CD4-positive, alpha-beta T cell treated with Interleukin-4 for 4 hours (primary cell): ENCODE measurements at regions not wholly inside any gene's neighbourhood (a gene's known extent, or its start where the extent isn't known, plus 50 kb on each side); places are given as distances from the start of the nearest gene placed in this dataset.

Experiments used
- DNase-seq: peaks from one replicate; pipeline ENCODE4 v3.0.0-alpha.2; 2020

DNA sequence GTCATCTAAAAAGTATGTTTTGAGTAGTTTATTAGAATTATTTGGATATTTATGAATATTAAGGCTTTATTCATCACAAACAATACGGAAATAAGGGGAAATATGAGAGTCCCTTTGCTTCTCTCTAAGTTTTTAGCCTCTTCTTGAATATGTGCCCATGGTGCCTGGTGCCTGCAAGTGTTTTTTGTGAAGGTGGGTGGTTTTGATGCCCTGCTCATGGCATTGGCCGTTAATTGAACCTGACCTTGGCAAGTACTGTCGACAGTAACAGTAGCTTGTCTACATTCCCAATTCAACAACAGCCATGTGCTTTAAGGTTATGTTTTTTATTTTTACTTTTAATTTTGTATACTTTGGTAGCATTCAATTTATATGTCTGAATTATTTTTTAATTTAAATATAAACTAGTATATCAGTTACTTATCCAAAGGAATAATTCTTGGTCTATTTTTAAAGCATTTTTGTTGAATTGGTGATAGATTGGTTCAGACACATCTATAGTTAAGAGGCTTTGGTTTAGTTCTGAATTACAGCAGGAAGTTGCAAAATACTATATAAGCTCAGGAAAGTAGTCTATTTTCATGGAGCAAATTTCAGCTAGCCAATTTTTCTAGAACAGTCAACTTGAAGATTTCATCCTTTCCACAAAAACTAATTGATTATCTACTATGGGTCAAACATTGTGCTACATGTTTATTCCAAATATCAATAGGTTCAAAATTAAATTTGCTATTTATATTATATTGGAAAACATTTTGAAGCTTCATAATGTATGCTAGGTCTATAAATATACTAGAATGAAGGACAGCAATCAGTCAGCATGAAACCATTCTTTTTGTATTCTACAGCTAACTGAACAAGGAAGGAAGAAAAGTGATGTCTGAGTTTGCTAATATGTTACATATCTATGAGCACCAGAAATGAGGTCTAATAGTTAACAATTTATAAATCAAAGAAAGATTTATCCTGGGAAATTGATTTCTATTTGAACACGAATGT lies 184.4 kb downstream of the MRPL39 start:
- no peak for DNase-seq

DNA sequence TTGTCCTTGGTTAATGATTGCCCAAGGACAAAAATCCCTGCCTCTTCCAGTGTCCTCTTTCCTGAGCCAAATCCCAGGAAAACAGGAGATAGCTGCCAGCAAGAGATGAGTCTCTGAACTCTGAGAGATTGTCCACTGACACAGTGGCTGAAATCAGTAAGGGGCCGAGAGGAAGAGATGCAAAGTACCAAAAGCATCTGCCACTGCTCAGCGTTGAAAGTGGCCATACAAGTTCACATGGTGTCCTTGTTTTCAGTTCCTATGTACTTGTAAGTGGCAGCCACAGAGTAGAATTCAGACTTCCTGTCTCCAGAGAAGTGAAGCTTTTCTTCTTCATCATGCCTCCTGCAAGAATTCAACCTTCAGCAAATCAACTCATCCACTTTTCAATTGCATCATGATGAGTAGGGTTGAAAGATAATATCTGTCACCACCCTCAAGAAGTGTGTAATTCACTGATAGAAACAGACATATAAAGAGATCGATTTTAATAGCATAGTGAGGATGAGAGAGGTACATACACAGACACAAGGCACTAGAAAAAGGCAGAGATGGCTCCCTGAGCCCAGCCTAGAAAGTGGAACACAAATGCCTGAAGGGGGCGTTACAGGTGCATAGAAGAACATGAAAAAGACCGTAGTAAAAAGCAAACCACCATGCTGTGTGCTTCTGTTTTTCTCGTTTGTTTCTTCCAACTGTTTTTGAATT lies 185.8 kb downstream of the MRPL39 start:
- DNase-seq: peak; percentile 82

DNA sequence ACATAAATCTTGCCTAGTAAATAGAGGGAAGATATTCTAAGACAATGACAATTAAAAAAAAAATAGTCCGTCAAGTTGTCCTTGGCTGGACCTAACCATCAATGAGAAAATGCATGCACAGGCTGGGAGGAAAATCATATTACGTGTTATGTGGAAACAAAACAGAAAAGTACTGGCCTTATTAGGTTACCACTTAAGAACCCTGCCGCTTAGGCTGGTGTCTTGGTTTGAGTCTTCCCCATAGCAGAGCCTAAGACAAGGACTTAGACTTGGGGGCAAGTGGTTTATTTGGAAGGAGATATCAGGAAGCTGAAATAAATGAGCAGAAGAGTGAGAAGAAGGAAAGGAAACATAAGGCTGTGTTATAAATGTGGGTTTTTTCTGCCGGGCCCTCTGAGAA lies 186.4 kb downstream of the MRPL39 start:
- DNase-seq: no peak

DNA sequence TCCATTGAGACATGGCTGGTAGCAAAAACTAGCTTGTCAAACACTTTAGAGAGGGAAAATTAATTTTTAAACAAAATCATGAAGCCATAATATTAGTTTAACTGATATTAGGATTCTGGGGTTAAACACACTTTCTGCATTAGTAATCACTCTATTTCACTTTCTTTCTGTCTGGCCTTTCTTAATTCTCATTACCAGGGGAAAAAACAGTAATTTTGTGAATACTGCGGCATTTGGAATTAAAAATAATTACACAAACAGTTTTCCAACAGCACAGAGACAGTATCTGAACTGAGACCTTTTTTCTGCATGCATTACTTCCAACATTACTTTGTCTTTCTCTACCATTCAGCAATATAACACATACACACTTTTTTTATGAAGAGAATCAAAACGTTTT lies 190.6 kb downstream of the MRPL39 start:
- DNase-seq: no peak

DNA sequence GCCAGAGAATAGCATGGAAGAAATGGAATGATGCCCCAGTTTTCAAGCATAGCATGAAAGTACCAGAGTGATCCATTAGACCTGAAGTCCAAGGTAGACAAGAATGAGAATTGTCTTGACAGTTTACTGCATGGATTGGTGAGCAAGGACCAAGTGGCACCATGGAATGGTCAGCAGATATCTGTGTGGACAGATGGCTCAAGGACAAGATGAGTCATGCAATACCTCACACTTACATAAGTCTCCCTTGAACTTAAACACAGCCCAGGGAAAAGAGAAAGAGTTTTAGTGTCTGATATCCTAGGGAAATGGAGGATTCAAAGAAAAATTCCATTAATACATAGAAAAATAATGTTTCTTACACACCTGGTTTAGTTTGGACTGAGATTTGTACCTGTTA lies 195.2 kb downstream of the MRPL39 start:
- DNase-seq: no peak

DNA sequence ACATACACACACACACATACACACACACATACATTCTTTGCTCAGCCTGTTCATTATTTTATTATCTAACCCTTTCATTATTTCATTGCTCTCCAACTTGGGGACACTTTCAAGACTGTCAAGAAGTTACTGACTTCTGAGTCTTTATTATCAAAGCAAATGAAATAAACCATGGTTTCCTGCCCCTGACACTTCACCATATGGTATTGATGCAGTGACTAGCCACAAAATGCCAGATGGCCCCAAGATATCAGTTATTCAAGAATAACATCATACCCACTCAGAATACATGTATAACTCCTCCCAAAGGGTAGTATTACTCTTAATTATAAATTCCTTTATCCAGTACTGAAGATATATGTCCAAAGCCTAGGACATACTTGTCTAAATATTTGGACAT lies 197.3 kb downstream of the MRPL39 start:
- no peak for DNase-seq

DNA sequence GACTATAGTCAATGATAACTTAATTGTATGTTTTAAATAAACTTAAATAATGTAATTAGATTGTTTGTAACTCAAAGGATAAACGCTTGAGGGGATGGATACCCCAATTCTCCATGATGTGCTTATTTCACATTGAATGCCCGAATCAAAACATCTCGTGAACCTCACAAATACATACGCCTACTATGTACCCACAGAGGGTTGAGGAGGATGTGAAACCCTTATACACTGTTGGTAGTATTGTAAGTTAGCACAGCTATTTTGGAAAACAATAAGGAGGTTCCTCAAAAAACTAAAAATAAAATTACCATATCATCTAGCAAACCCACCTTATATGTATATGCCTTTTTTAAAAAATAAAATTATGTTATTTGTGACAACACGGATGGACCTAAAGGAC lies 198.6 kb downstream of the MRPL39 start:
- no peak for DNase-seq

DNA sequence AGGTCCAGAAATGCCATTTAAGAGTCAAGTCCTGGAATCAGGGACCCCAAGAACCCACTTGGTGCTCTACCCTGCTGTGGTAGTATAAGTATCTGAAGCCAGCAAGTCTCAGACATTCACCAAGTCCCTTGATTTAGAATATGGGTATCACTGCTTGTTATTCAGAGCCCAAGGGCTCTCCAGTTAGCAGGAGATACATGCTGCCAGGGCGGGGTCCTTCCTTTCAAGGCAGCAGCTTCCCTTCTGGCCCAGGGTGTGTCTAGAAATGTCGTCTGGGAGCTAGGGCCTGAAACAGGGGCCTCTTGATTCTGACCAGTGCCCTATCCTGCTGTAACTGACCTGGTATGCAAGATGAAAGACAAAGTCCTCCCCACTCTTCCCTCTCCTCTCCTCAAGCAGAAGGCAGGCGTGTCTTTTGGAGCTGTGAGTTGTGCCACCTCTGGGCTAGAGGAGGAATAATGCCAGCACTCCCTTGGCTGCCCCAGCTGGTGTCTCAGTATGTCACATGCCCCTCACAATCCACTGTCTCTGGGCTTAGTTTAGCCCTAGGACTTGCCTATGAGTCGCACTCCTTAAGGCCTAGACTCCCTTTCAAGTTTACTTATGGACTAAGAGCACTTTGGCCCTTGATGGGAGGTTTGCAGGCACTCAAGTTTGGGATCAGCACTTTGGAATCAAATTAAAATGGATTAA lies 200.2 kb downstream of the MRPL39 start:
- no peak for DNase-seq

DNA sequence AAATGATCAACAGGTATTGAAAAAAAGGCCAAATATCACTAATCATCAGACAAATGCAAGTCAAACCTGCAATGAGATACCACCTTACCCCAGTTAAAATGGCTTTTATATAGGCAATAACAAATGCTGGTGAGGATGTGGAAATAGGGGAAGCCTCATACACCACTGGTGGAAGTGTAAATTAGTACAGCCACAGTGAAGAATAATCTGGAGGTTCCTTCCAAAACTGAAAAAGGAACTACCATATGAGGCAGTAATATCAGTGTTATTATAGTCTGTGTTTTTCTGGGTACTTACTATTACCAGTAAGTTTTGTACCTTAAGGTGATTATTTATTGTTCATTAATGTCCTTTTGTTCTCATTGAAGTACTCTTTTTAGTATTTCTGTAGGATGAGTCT lies 201.3 kb downstream of the MRPL39 start:
- DNase-seq: no peak

DNA sequence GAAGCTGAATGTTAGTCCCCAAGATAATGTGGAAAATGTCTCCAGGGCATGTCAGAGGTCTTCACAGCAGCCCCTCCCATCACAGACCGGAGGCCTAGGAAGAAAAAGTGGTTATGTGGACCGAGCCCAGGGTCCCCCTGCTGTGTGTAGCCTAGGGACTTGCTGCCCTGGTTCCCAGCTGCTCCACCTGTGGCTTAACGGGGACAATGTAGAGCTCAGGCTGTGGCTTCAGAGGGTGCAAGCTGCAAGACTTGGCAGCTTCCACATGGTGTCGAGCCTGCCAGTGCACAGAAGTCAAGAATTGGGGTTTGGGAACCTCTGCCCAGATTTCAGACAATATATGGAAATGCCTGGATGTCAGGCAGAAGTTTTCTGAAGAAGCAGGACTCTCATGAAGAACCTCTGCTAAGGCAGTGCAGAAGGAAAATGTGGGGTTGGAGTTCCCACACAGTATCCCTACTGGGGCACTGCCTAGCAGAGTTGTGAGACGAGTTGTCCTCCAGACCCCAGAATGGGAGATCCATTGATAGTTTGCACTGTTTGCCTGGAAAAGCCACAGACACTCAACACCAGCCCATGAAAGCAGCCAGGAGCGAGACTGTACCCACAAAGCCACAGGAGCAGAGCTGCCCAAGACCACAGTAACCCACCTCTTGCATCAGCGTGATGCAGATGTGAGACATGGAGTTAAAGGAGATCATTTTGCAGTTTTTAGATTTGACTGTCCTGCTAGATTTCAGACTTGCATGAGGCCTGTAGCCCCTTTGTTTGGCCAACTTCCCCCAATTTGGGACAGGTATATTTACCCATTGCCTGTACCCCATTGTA lies 204.9 kb downstream of the MRPL39 start:
- DNase-seq: no peak

DNA sequence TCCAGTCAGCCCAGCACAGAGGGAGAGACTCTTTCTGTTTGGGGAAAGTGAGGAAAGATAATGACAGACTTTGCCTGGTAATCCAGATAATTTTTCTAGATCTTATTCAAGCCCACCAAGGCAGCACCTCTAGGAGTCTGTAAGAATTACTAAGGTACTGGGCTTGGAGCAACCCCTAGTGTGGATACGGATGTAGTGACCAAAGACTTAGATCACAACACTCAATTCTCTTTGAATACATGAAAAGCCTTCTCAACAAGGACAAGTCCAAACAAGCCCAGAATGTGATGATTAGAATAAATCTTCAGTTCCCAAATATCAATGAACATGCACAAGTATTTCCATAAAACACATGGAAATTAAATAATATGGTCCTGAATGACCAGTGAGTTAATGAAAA lies 206.9 kb downstream of the MRPL39 start:
- no peak for DNase-seq

DNA sequence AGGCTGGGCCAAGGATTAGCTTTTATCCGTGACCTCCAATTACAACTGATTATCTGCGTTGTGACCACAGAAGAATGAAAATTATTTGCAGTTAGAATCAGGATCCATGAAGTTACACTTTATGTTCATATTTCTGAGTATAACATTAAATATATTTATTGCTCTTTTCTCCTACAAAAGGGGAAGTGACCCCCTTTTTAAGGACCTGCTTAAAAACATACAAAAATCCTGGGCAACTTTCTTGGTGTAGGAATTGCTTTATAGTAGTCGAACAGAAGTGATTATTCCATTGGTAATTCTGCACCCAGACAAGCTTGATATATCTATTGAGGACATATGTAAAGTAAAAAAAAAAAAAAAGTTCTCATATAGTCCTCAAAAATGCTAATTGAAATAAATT lies 208.7 kb downstream of the MRPL39 start:
- no peak for DNase-seq

DNA sequence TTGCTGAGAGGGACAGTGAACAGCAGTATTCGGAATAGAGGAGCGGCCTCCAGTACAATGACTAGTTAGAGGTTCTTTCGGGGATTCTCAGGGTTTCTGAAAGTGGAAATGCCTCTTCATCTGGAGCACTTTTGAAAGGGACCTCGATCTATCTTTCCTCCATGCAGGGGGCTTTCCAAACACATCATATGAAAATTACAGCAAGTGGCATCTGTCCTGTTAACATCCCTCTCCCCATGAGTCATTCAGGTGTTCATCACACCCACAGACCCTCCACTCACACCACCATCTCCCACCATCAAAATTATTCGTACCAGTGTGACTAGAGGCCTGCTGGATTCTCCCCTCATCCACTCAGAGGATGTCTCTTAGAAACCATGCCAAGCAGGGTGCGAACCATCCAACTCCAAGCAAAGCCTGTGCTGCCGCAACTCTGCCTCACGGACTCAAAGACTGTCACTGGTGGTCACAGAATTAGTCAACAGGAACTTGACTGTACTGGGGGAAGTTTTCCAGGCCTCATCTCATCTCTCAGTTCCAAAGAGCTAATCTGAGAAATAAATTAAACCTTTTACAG lies 211.1 kb downstream of the MRPL39 start:
- DNase-seq: peak; percentile 52

DNA sequence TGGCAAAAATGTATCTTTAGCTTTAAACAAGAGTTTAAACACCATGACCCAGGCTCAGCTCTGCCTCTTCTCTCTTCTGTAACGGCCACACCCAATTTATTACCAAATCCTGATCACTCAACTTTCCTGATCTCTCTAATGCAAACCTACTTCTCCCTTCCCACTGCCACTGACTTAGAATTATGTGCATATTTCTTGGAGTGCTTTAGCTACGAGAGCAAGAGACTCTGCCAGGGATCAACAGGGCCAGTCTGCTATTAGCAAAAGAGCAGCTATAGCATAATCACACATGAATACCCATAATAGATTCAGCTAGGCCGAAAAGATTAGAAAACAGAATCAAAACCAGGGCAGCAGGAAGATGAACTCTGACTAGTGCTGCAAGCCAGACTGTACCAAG lies 215.5 kb downstream of the MRPL39 start:
- DNase-seq: no peak

DNA sequence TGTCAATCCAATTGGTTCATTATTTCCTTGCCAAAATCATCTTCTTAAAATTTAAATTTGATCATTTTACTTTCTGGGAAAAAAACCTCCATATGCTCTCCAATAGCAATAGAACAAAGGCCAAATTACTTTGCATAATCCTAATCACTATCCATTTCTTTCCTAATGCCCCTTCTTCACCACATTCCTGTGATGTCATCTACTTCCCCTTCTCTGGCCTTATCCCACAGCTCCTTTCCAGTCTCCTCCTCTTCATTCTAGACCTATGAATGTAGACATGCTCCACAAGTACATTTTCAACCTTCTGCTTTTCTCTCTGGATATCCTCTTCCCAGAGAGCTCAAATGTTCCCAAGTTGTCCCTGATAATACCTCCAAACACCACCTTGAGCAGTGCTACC lies 216.6 kb downstream of the MRPL39 start:
- DNase-seq: no peak

DNA sequence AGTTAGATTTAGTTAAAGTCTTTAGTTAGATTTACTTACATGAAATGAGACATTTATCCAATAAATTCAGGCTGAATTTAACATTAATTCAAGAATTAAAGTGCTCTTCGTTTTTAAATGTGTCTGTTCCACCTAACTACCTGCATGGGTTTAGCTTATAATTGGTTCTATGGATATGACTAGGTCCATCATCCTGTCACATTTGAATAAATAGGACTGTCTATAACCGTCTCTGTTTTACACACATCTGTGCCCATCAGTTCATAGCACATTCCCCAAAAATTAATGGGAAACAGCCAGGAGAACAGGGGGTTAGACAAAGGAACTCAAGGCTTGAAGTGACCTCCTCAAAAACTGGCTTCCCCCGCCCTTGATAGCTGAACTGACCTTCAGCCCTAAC lies 219.6 kb downstream of the MRPL39 start:
- DNase-seq: no peak

DNA sequence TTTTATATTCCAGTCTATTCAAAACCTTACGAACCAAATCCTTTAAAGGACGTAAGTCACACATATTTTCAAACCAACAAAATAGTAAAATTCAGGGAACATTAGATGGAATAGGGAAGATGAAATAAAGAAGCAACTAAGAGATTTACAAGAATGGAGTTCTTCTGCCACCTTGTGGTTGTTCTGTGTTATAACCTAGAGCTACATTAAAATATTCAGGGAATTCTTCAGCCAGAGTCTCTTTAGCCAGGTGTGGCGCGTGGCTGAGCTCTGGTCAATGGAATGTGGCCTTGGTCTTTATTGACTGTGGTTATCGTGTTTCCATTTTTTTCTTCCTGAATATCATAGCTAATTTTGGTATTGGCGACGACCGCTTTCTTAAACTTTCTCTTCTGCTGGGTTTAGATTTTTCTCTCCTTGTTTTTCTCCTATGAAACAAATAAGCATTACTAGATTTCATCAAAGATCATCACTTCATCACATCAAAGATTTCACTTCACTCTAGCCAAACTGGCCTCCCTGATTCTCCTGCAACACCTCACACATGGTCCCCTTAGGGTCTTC lies 221.3 kb downstream of the MRPL39 start:
- peak; percentile 44 for DNase-seq

DNA sequence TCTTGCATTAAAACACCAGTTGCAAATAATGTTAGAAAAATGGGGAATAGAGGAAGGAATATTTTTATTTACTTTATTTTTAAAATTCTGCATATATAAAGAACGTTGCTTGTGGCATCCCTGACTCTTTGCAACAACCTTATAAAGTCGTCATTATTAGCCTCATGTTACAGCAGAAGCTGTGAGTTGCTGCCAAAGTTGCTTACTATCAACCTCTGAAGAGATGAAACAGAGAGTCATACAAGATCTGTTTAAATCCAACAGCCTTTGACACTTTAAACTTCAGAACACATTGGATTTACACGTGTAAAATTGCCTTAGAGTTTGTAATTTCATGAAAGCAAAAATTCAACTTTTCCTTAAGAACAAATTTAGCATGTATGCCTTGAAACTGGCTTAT lies 221.9 kb downstream of the MRPL39 start:
- no peak for DNase-seq

DNA sequence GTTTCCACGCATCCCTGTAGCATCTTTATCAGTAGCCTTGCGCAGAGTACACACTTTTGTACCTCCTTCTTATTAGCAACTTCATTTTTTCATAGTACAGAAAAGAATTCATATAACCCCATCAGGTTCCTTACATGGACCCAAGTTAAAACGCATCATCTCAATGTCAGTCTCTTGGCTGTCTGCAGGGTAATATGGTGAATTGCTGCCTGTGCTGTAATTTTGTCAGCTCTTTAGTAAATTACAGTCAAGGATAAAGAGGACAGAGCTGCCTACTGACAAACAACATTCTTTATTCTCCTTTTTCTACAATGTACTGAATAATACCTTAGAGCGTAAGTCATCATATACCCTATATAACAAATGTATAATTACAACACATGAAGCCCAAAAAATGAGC lies 222.5 kb downstream of the MRPL39 start:
- DNase-seq: no peak

DNA sequence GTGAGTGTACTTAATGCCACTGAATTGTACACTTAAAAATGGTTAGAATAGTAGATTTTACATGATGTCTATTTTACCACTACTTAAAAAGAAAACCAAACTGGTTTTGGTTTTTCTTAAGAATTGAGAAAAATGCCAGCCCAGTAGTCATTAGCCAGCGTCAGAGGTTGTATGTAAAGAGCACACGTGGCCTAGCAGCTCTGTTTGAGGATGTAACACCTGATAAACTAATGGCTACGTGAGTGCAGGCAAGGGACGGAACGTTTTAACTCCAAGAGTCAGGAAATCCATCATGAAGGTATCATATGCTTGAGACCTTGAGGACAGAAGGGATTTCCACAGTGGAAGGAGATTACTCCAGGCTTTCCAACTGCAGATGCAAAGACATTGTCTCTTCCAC lies 223.7 kb downstream of the MRPL39 start:
- no peak for DNase-seq

DNA sequence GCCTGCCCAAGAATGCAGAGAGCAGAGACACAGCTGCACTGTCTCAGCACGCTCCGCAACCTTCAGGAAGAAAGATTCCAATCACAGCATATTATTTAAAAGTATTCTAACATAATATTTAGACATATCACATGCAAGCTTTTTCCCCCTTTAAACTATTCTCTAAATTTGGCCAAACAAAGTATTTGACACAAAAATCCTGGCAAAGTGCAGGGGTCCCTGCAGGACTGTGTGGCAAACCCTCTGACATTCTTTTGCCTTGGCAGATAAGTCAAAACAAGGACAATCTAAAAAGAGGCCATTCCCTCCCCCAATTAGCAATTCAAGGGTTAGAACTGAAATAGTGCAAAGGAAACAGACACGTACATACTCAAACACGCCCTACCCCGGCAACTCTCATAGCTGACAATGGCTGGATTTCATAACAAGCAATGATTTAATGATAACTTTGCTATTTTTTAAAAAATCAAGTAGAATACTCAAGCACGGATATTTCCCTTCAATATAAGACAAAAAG lies 225.3 kb downstream of the MRPL39 start:
- no peak for DNase-seq

DNA sequence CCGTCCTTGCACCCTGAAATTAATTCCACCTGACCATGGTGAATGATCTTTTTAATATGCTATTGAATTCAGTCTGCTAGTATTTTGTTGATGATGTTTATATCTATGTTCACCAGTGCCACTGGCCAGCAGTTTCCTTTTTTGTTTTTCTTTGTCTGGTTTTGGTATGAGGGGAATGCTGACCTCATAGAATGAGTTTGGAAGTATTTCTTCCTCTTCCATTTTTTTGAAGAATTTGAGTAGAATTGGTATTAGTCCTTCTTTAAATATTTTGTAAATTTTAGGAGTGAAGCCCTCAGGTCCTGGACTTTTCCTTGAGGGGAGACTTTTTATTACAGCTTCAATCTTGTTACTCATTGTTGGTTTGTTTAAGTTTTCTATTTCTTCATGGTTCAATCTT lies 231.6 kb downstream of the MRPL39 start:
- DNase-seq: no peak
